Fibroblast of lung (primary cell): ENCODE measurements at regions not wholly inside any gene's neighbourhood (a gene's known extent, or its start where the extent isn't known, plus 50 kb on each side); places are given as distances from the start of the nearest gene placed in this dataset.
"Not testable (repeated sequence)": the region's sequence is repeated elsewhere in the genome, so short reads cannot be mapped to it uniquely, and the experiment has no call there.

Source experiments
- EZH2 ChIP-seq: IDR thresholded peaks from 2 replicates; pipeline ENCODE4 v1.5.1; 2012; ENCODE audit warnings: low read length, control low read depth, mild to moderate bottlenecking; ENCODE audit errors: missing control alignments
- TF ChIP-seq, protein P1 (sequence below), 2 donors: IDR thresholded peaks in 1 of 2; conservative IDR thresholded peaks in 1 of 2; 1 replicate in 1 of 2; 2 replicates in 1 of 2; pipeline ENCODE4 v1.5.1; 2011 to 2012; ENCODE audit warnings: low read length in 2 of 2, control low read depth in 1 of 2, inconsistent platforms in 1 of 2, low read depth in 1 of 2, mild to moderate bottlenecking in 1 of 2

DNA sequence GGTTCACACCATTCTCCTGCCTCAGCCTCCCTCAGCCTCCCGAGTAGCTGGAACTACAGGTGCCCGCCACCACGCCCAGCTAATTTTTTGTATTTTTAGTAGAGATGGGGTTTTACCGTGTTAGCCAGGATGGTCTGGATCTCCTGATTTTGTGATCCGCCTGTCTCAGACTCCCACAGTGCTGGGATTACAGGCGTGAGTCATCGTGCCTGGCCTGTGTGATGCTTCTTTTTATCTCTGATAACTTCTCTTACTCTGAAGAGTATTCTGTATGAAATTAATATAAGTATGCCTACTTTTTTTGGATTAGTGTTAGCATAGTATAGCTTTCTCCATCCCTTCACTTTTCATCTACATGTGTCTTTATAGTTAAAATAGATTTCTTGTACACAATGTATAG, 180.8 kb upstream of the GALNT15 start:
- TF ChIP-seq, protein P1, sequence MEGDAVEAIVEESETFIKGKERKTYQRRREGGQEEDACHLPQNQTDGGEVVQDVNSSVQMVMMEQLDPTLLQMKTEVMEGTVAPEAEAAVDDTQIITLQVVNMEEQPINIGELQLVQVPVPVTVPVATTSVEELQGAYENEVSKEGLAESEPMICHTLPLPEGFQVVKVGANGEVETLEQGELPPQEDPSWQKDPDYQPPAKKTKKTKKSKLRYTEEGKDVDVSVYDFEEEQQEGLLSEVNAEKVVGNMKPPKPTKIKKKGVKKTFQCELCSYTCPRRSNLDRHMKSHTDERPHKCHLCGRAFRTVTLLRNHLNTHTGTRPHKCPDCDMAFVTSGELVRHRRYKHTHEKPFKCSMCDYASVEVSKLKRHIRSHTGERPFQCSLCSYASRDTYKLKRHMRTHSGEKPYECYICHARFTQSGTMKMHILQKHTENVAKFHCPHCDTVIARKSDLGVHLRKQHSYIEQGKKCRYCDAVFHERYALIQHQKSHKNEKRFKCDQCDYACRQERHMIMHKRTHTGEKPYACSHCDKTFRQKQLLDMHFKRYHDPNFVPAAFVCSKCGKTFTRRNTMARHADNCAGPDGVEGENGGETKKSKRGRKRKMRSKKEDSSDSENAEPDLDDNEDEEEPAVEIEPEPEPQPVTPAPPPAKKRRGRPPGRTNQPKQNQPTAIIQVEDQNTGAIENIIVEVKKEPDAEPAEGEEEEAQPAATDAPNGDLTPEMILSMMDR (conservative IDR thresholded peaks at IDR 0.05 in 1 of 2, IDR thresholded peaks at IDR 0.05 in 1 of 2; ENCODE audit: low read depth in 1 of 2, low read length in 2 of 2), result not testable (repeated sequence)
- TF ChIP-seq EZH2, result not testable (repeated sequence)
